GM23338 (cell line): ENCODE measurements at regions not wholly inside any gene's neighbourhood (a gene's known extent, or its start where the extent isn't known, plus 50 kb on each side); places are given as distances from the start of the nearest gene placed in this dataset.

ENCODE experiments used
- ATAC-seq: fragments of 200-7000 bp; cut with Tn5 transposase; 3 replicates; pipeline ENCODE4 v1.9.1; 2020
- DNase-seq: peaks from one replicate; pipeline ENCODE4 v3.0.0-alpha.2; 2015; ENCODE audit warnings: low spot score
- H2AFZ ChIP-seq: fragments of 200-600 bp; sonication (generic); 2 replicates; pipeline ENCODE4 v1.8.0; 2016; ENCODE audit warnings: antibody characterized with exemption, mild to moderate bottlenecking, moderate library complexity
- H3F3A ChIP-seq: fragments of 200-600 bp; sonication (generic); replicated peaks from 2 replicates; pipeline ENCODE4 v1.8.0; 2017; ENCODE audit warnings: antibody characterized with exemption, mixed run types, low read depth
- H3K27ac ChIP-seq: fragments of 200-600 bp; sonication (generic); 2 replicates; pipeline ENCODE4 v1.6.1; 2016; ENCODE audit warnings: low read depth
- H3K27me3 ChIP-seq: fragments of 200-600 bp; sonication (generic); 2 replicates; pipeline ENCODE4 v1.8.0; 2016; ENCODE audit warnings: mild to moderate bottlenecking, mixed run types, moderate library complexity; ENCODE audit not compliant: insufficient read depth
- H3K36me3 ChIP-seq: fragments of 200-600 bp; sonication (generic); 2 replicates; pipeline ENCODE4 v1.8.0; 2016; ENCODE audit warnings: mild to moderate bottlenecking; ENCODE audit not compliant: insufficient read depth
- H3K4me1 ChIP-seq: fragments of 200-600 bp; sonication (generic); 2 replicates; pipeline ENCODE4 v1.8.0; 2016; ENCODE audit warnings: mild to moderate bottlenecking, moderate library complexity; ENCODE audit not compliant: insufficient read depth
- H3K4me2 ChIP-seq: fragments of 200-600 bp; sonication (generic); 2 replicates; pipeline ENCODE4 v1.7.1; 2017; ENCODE audit warnings: mixed run types
- H3K4me3 ChIP-seq: fragments of 200-600 bp; sonication (generic); 2 replicates; pipeline ENCODE4 v1.6.1; 2016; ENCODE audit warnings: mixed run types
- H3K79me2 ChIP-seq: fragments of 200-600 bp; sonication (generic); replicated peaks from 2 replicates; pipeline ENCODE4 v1.8.0; 2017; ENCODE audit warnings: mild to moderate bottlenecking; ENCODE audit not compliant: insufficient read depth
- H3K9me2 ChIP-seq: fragments of 200-600 bp; sonication (generic); 2 replicates; pipeline ENCODE4 v1.8.0; 2017; ENCODE audit not compliant: insufficient read depth
- H4K20me1 ChIP-seq: fragments of 200-600 bp; sonication (generic); replicated peaks from 2 replicates; pipeline ENCODE4 v1.8.0; 2017; ENCODE audit warnings: mild to moderate bottlenecking; ENCODE audit not compliant: insufficient read depth
- H3K27ac Mint-ChIP-seq: 2 replicates; pipeline ENCODE4 v1.8.0; 2020; ENCODE audit warnings: inconsistent platforms, mild to moderate bottlenecking, moderate library complexity, mixed read lengths
- H3K27me3 Mint-ChIP-seq: 3 replicates; pipeline ENCODE4 v1.8.0; 2022; ENCODE audit warnings: low read depth, mild to moderate bottlenecking, moderate library complexity, mixed read lengths, inconsistent platforms; ENCODE audit not compliant: insufficient read depth, poor library complexity
- H3K36me3 Mint-ChIP-seq: 3 replicates; pipeline ENCODE4 v1.8.0; 2021; ENCODE audit warnings: low read depth, mild to moderate bottlenecking, inconsistent platforms, moderate library complexity, mixed read lengths
- H3K4me1 Mint-ChIP-seq: 3 replicates; pipeline ENCODE4 v1.8.0; 2020; ENCODE audit warnings: mild to moderate bottlenecking, inconsistent platforms, mixed read lengths
- H3K4me3 Mint-ChIP-seq: 3 replicates; pipeline ENCODE4 v1.8.0; 2021; ENCODE audit warnings: moderate library complexity, mild to moderate bottlenecking, inconsistent platforms, mixed read lengths
- H3K9me3 Mint-ChIP-seq: 3 replicates; pipeline ENCODE4 v1.8.0; 2020; ENCODE audit warnings: moderate library complexity, mild to moderate bottlenecking, inconsistent platforms, mixed read lengths
- CREB1 ChIP-seq: fragments of 250-450 bp; sonication (Bioruptor Pico); IDR thresholded peaks from 2 replicates; pipeline ENCODE4 v1.5.0; 2020; ENCODE audit warnings: low read depth, mild to moderate bottlenecking, moderate library complexity
- EZH2 ChIP-seq: fragments of 200-600 bp; sonication (generic); IDR thresholded peaks from one replicate; pipeline ENCODE4 v1.8.0; 2017; ENCODE audit warnings: antibody characterized with exemption, mild to moderate bottlenecking, low read depth; ENCODE audit not compliant: unreplicated experiment
- EZH2phosphoT487 ChIP-seq: fragments of 200-600 bp; sonication (generic); IDR thresholded peaks from one replicate; pipeline ENCODE4 v1.8.1; 2018; ENCODE audit warnings: antibody characterized with exemption; ENCODE audit not compliant: unreplicated experiment
- JUNB ChIP-seq: IDR thresholded peaks from one replicate; pipeline ENCODE4 v1.6.1; 2016; ENCODE audit warnings: antibody characterized with exemption; ENCODE audit not compliant: unreplicated experiment
- NANOG ChIP-seq: IDR thresholded peaks from 2 replicates; pipeline ENCODE4 v1.6.1; 2016; ENCODE audit warnings: antibody characterized with exemption, borderline replicate concordance
- POLR2AphosphoS5 ChIP-seq: IDR thresholded peaks from 2 replicates; pipeline ENCODE4 v1.6.1; 2016; ENCODE audit warnings: antibody characterized with exemption, low read depth
- STAT1 ChIP-seq: IDR thresholded peaks from one replicate; pipeline ENCODE4 v1.6.1; 2016; ENCODE audit warnings: antibody characterized with exemption; ENCODE audit not compliant: unreplicated experiment
- ZNF114 ChIP-seq: fragments of 250-450 bp; sonication (Bioruptor Pico); IDR thresholded peaks from 2 replicates; pipeline ENCODE4 v1.5.0; 2020; ENCODE audit warnings: mild to moderate bottlenecking, moderate library complexity
- ZNF331 ChIP-seq: fragments of 250-450 bp; sonication (Bioruptor Pico); IDR thresholded peaks from 2 replicates; pipeline ENCODE4 v1.5.0; 2020; ENCODE audit warnings: low read depth, mild to moderate bottlenecking, moderate library complexity
- TF ChIP-seq, protein P1 (sequence below): IDR thresholded peaks from 2 replicates; pipeline ENCODE4 v1.6.1; 2016; ENCODE audit warnings: antibody characterized with exemption
- TF ChIP-seq, protein P2 (sequence below): fragments of 250-450 bp; sonication (Bioruptor Pico); IDR thresholded peaks from 2 replicates; pipeline ENCODE4 v1.5.0; 2020; ENCODE audit warnings: mild to moderate bottlenecking, moderate library complexity
- TF ChIP-seq, protein P3 (sequence below): IDR thresholded peaks from one replicate; pipeline ENCODE4 v1.6.1; 2018; ENCODE audit warnings: antibody characterized with exemption; ENCODE audit not compliant: unreplicated experiment

DNA sequence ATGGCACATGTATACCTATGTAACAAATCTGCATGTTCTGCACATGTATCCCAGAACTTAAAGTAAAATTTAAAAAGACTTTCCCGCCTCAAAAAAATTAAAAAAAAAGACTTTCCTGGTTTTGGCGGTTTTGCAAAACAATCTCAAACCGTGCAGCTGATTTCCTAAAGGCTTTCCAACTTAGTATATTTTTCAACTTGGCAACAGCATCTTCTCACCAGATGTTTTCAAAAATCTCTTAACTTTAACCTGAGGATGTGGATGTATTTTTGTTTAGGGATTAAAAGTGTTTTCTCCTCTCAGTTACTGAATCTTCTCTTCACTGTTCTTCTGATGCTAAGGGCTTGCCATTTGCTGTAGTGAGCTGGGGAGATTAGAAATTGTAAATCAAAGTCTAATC, 96.5 kb upstream of the PLPP4 start:
- TF ChIP-seq, protein P1, sequence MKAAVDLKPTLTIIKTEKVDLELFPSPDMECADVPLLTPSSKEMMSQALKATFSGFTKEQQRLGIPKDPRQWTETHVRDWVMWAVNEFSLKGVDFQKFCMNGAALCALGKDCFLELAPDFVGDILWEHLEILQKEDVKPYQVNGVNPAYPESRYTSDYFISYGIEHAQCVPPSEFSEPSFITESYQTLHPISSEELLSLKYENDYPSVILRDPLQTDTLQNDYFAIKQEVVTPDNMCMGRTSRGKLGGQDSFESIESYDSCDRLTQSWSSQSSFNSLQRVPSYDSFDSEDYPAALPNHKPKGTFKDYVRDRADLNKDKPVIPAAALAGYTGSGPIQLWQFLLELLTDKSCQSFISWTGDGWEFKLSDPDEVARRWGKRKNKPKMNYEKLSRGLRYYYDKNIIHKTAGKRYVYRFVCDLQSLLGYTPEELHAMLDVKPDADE, result no peak
- TF ChIP-seq JUNB (no peak), STAT1 (no peak)
- Histone ChIP-seq H2AFZ (no peak overlapping the region), H3K36me3 (no peaks in the 10 kb centered on the region), H3K4me1 (no peaks in the 10 kb centered on the region), H3K4me2 (no peak overlapping the region), H4K20me1 (no peaks in the 10 kb centered on the region), H3K27ac (no peak overlapping the region), H3K27me3 (no peaks in the 10 kb centered on the region), H3K4me3 (no peak overlapping the region), H3K79me2 (no peaks in the 10 kb centered on the region), H3F3A (no peaks in the 10 kb centered on the region), H3K9me2 (no peaks in the 10 kb centered on the region)
- H3K27ac Mint-ChIP-seq, result no peak overlapping the region
- H3K9me3 Mint-ChIP-seq, result no peaks in the 10 kb centered on the region
- ATAC-seq (no peak), DNase-seq (no peak)
- no peaks in the 10 kb centered on the region for H3K36me3 Mint-ChIP-seq
- H3K4me3 Mint-ChIP-seq, result no peak overlapping the region
- H3K4me1 Mint-ChIP-seq, result peaks cover 4% of the 10 kb centered on the region; the same call in 2 of the 3 replicates
- peaks cover 7% of the 10 kb centered on the region for H3K27me3 Mint-ChIP-seq

DNA sequence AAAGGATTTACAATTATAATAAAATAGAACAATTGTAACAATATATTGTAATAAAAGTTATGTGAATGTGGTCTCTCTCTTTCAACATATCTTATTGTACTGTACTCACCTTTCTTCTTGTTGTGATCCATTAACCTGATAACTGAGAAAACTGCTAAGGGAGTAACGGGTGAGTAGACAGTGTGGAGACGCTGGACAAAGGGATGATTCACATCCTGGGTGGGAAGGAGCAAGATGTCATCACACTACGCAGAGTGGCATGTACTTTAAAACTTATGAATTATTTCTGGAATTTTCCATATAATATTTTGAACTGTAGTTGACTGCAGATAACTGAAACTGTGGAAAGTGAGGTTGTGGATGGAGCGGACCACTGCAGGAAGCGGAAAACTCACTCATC, 91.2 kb upstream of the PLPP4 start:
- H3K36me3 Mint-ChIP-seq, result no peaks in the 10 kb centered on the region
- DNase-seq (no peak), ATAC-seq (no peak)
- Histone ChIP-seq H4K20me1 (no peaks in the 10 kb centered on the region), H3K79me2 (no peaks in the 10 kb centered on the region), H3K4me3 (no peak overlapping the region), H3K9me2 (no peaks in the 10 kb centered on the region), H3F3A (no peaks in the 10 kb centered on the region), H3K27ac (no peak overlapping the region), H3K4me2 (no peak overlapping the region), H3K27me3 (no peaks in the 10 kb centered on the region), H3K4me1 (no peaks in the 10 kb centered on the region), H3K36me3 (no peaks in the 10 kb centered on the region), H2AFZ (peak overlapping the region; percentile 83; the same call in 1 of the 2 replicates)
- no peak overlapping the region for H3K27ac Mint-ChIP-seq
- H3K4me1 Mint-ChIP-seq, result peaks cover 3% of the 10 kb centered on the region; the same call in 2 of the 3 replicates
- no peak overlapping the region for H3K4me3 Mint-ChIP-seq
- peaks cover 2% of the 10 kb centered on the region for H3K27me3 Mint-ChIP-seq
- H3K9me3 Mint-ChIP-seq, result no peaks in the 10 kb centered on the region; the same call in 2 of the 3 replicates
- no peak for TF ChIP-seq NANOG
- TF ChIP-seq CREB1 (CRISPR knock-in tag), result no peak
- TF ChIP-seq STAT1, result no peak
- TF ChIP-seq EZH2phosphoT487, result no peak
- TF ChIP-seq ZNF331 (CRISPR knock-in tag), result no peak
- TF ChIP-seq, protein P2, sequence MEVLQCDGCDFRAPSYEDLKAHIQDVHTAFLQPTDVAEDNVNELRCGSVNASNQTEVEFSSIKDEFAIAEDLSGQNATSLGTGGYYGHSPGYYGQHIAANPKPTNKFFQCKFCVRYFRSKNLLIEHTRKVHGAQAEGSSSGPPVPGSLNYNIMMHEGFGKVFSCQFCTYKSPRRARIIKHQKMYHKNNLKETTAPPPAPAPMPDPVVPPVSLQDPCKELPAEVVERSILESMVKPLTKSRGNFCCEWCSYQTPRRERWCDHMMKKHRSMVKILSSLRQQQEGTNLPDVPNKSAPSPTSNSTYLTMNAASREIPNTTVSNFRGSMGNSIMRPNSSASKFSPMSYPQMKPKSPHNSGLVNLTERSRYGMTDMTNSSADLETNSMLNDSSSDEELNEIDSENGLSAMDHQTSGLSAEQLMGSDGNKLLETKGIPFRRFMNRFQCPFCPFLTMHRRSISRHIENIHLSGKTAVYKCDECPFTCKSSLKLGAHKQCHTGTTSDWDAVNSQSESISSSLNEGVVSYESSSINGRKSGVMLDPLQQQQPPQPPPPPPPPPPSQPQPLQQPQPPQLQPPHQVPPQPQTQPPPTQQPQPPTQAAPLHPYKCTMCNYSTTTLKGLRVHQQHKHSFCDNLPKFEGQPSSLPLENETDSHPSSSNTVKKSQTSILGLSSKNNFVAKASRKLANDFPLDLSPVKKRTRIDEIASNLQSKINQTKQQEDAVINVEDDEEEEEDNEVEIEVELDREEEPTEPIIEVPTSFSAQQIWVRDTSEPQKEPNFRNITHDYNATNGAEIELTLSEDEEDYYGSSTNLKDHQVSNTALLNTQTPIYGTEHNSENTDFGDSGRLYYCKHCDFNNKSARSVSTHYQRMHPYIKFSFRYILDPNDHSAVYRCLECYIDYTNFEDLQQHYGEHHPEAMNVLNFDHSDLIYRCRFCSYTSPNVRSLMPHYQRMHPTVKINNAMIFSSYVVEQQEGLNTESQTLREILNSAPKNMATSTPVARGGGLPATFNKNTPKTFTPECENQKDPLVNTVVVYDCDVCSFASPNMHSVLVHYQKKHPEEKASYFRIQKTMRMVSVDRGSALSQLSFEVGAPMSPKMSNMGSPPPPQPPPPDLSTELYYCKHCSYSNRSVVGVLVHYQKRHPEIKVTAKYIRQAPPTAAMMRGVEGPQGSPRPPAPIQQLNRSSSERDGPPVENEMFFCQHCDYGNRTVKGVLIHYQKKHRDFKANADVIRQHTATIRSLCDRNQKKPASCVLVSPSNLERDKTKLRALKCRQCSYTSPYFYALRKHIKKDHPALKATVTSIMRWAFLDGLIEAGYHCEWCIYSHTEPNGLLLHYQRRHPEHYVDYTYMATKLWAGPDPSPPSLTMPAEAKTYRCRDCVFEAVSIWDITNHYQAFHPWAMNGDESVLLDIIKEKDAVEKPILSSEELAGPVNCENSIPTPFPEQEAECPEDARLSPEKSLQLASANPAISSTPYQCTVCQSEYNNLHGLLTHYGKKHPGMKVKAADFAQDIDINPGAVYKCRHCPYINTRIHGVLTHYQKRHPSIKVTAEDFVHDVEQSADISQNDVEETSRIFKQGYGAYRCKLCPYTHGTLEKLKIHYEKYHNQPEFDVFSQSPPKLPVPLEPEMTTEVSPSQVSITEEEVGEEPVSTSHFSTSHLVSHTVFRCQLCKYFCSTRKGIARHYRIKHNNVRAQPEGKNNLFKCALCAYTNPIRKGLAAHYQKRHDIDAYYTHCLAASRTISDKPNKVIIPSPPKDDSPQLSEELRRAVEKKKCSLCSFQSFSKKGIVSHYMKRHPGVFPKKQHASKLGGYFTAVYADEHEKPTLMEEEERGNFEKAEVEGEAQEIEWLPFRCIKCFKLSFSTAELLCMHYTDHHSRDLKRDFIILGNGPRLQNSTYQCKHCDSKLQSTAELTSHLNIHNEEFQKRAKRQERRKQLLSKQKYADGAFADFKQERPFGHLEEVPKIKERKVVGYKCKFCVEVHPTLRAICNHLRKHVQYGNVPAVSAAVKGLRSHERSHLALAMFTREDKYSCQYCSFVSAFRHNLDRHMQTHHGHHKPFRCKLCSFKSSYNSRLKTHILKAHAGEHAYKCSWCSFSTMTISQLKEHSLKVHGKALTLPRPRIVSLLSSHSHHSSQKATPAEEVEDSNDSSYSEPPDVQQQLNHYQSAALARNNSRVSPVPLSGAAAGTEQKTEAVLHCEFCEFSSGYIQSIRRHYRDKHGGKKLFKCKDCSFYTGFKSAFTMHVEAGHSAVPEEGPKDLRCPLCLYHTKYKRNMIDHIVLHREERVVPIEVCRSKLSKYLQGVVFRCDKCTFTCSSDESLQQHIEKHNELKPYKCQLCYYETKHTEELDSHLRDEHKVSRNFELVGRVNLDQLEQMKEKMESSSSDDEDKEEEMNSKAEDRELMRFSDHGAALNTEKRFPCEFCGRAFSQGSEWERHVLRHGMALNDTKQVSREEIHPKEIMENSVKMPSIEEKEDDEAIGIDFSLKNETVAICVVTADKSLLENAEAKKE (CRISPR knock-in tag), result no peak
- TF ChIP-seq POLR2AphosphoS5, result no peak
- TF ChIP-seq ZNF114 (CRISPR knock-in tag), result no peak
- TF ChIP-seq EZH2, result no peak
- no peak for TF ChIP-seq JUNB
- TF ChIP-seq, protein P3, sequence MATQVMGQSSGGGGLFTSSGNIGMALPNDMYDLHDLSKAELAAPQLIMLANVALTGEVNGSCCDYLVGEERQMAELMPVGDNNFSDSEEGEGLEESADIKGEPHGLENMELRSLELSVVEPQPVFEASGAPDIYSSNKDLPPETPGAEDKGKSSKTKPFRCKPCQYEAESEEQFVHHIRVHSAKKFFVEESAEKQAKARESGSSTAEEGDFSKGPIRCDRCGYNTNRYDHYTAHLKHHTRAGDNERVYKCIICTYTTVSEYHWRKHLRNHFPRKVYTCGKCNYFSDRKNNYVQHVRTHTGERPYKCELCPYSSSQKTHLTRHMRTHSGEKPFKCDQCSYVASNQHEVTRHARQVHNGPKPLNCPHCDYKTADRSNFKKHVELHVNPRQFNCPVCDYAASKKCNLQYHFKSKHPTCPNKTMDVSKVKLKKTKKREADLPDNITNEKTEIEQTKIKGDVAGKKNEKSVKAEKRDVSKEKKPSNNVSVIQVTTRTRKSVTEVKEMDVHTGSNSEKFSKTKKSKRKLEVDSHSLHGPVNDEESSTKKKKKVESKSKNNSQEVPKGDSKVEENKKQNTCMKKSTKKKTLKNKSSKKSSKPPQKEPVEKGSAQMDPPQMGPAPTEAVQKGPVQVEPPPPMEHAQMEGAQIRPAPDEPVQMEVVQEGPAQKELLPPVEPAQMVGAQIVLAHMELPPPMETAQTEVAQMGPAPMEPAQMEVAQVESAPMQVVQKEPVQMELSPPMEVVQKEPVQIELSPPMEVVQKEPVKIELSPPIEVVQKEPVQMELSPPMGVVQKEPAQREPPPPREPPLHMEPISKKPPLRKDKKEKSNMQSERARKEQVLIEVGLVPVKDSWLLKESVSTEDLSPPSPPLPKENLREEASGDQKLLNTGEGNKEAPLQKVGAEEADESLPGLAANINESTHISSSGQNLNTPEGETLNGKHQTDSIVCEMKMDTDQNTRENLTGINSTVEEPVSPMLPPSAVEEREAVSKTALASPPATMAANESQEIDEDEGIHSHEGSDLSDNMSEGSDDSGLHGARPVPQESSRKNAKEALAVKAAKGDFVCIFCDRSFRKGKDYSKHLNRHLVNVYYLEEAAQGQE, result no peak
